ENCODE measurements at regions not wholly inside any gene's neighbourhood (a gene's known extent, or its start where the extent isn't known, plus 50 kb on each side); places are given as distances from the start of the nearest gene placed in this dataset.

GRCh38 chr2:60219536-60219935 is 333.9 kb downstream of the BCL11A start:
- DNase-seq = no peak
- no peaks in the 10 kb centered on the region for H3K79me1 ChIP-seq (ENCODE audit: low read length)
- H2BK120ac ChIP-seq (ENCODE audit: low read depth, low read length) = no peak overlapping the region
- no peak overlapping the region for H2AK5ac ChIP-seq (ENCODE audit: low read length)
- H3K23ac ChIP-seq (ENCODE audit: low read length) = no peak overlapping the region
- H4K8ac ChIP-seq (ENCODE audit: low read depth, low read length) = no peak overlapping the region
- no peaks in the 10 kb centered on the region for H3K27me3 ChIP-seq (ENCODE audit: insufficient read depth, low read length, poor library complexity)
- no peak overlapping the region for H3K18ac ChIP-seq (ENCODE audit: low read length)
- H2BK15ac ChIP-seq (replicated peaks; ENCODE audit: low read depth) = no peak overlapping the region
- H3K4me2 ChIP-seq (ENCODE audit: low read length) = no peak overlapping the region
- no peak overlapping the region for H3K56ac ChIP-seq (ENCODE audit: low read length)
- H3K4me1 ChIP-seq (ENCODE audit: control insufficient read depth, low read depth, low read length) = peaks cover 2% of the 10 kb centered on the region
- H3K79me2 ChIP-seq (ENCODE audit: control insufficient read depth, insufficient read depth, low read length) = no peaks in the 10 kb centered on the region
- H2BK5ac ChIP-seq (ENCODE audit: low read length) = no peak overlapping the region
- no peak overlapping the region for H3K4me3 ChIP-seq (ENCODE audit: low read length)
- no peak overlapping the region for H3K4ac ChIP-seq (ENCODE audit: low read depth, low read length)
- no peak overlapping the region for H4K5ac ChIP-seq (ENCODE audit: low read length)
- H3K27ac ChIP-seq (ENCODE audit: low read depth, low read length) = no peak overlapping the region
- no peaks in the 10 kb centered on the region for H3K36me3 ChIP-seq (ENCODE audit: control insufficient read depth, insufficient read depth, low read length)
- H3K9ac ChIP-seq (ENCODE audit: low read length) = no peak overlapping the region
- WGBS (ENCODE audit: extremely low coverage, insufficient coverage, low lambda C conversion rate) = no CpG with 5 or more reads among the region's 6 CpGs

DNA sequence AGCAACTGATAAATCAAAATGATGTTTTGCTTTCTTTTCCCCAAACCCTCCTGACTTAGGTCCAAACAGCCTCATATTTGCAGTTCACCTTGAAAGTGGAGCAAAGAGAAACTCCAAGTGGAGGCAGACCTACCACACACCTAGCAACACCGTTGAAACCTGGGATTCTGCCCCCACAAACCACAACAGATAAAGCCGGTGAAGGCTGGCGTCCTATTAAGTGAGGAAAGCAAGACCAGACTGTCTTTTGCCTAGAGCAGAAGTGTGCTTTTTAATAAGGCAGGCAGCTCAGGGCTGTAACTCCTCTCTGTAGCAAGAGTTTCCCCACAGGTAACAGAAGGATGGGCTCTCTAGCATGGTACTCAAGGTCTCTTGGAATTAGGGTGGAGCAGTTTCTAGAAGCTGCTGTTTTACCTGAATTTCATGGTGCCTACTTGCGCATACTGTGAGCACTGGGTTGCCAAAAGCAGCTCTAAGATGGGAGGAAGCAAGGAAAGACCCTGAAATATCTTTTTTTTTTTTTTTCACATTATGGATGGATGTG is 336.9 kb downstream of the BCL11A start:
- Histone ChIP-seq H2BK15ac (replicated peaks; ENCODE audit: low read depth) (no peak overlapping the region), H3K4me1 (ENCODE audit: control insufficient read depth, low read depth, low read length) (peaks cover 2% of the 10 kb centered on the region), H3K4ac (ENCODE audit: low read depth, low read length) (no peak overlapping the region), H3K9ac (ENCODE audit: low read length) (no peak overlapping the region), H3K79me1 (ENCODE audit: low read length) (no peaks in the 10 kb centered on the region), H3K23ac (ENCODE audit: low read length) (no peak overlapping the region), H3K4me2 (ENCODE audit: low read length) (no peak overlapping the region), H3K27ac (ENCODE audit: low read depth, low read length) (no peak overlapping the region), H2AK5ac (ENCODE audit: low read length) (no peak overlapping the region), H4K5ac (ENCODE audit: low read length) (no peak overlapping the region), H4K8ac (ENCODE audit: low read depth, low read length) (no peak overlapping the region), H3K4me3 (ENCODE audit: low read length) (no peak overlapping the region), H2BK5ac (ENCODE audit: low read length) (no peak overlapping the region), H3K36me3 (ENCODE audit: control insufficient read depth, insufficient read depth, low read length) (no peaks in the 10 kb centered on the region), H2BK120ac (ENCODE audit: low read depth, low read length) (no peak overlapping the region), H3K56ac (ENCODE audit: low read length) (no peak overlapping the region), H3K79me2 (ENCODE audit: control insufficient read depth, insufficient read depth, low read length) (no peaks in the 10 kb centered on the region), H3K27me3 (ENCODE audit: insufficient read depth, low read length, poor library complexity) (no peaks in the 10 kb centered on the region), H3K18ac (ENCODE audit: low read length) (no peak overlapping the region)
- DNase-seq = no peak
- no CpG with 5 or more reads among the region's 4 CpGs for WGBS (ENCODE audit: extremely low coverage, insufficient coverage, low lambda C conversion rate)

GRCh38 chr2:60215386-60215901 is 338.0 kb downstream of the BCL11A start:
- Histone ChIP-seq H3K9ac (ENCODE audit: low read length) (no peak overlapping the region), H3K36me3 (ENCODE audit: control insufficient read depth, insufficient read depth, low read length) (no peaks in the 10 kb centered on the region), H4K5ac (ENCODE audit: low read length) (no peak overlapping the region), H3K4me2 (ENCODE audit: low read length) (no peak overlapping the region), H2AK5ac (ENCODE audit: low read length) (no peak overlapping the region), H3K4me1 (ENCODE audit: control insufficient read depth, low read depth, low read length) (peaks cover 2% of the 10 kb centered on the region), H2BK15ac (replicated peaks; ENCODE audit: low read depth) (no peak overlapping the region), H3K23ac (ENCODE audit: low read length) (no peak overlapping the region), H3K4me3 (ENCODE audit: low read length) (no peak overlapping the region), H3K4ac (ENCODE audit: low read depth, low read length) (no peak overlapping the region), H3K27ac (ENCODE audit: low read depth, low read length) (no peak overlapping the region), H3K79me1 (ENCODE audit: low read length) (no peaks in the 10 kb centered on the region), H3K18ac (ENCODE audit: low read length) (no peak overlapping the region), H3K56ac (ENCODE audit: low read length) (no peak overlapping the region), H4K8ac (ENCODE audit: low read depth, low read length) (no peak overlapping the region), H3K27me3 (ENCODE audit: insufficient read depth, low read length, poor library complexity) (no peaks in the 10 kb centered on the region), H2BK120ac (ENCODE audit: low read depth, low read length) (no peak overlapping the region), H3K79me2 (ENCODE audit: control insufficient read depth, insufficient read depth, low read length) (no peaks in the 10 kb centered on the region), H2BK5ac (ENCODE audit: low read length) (no peak overlapping the region)
- peak; percentile 57 for DNase-seq
- WGBS (ENCODE audit: extremely low coverage, insufficient coverage, low lambda C conversion rate) = no CpG with 5 or more reads among the region's 17 CpGs

- H3K4me3 ChIP-seq (ENCODE audit: low read length) = no peak overlapping the region
- H3K23ac ChIP-seq (ENCODE audit: low read length) = no peak overlapping the region
- H3K18ac ChIP-seq (ENCODE audit: low read length) = no peak overlapping the region
- no peak overlapping the region for H3K56ac ChIP-seq (ENCODE audit: low read length)
- no peak overlapping the region for H3K9ac ChIP-seq (ENCODE audit: low read length)
- H3K4me1 ChIP-seq (ENCODE audit: control insufficient read depth, low read depth, low read length) = peaks cover 2% of the 10 kb centered on the region
- H4K5ac ChIP-seq (ENCODE audit: low read length) = no peak overlapping the region
- H3K36me3 ChIP-seq (ENCODE audit: control insufficient read depth, insufficient read depth, low read length) = no peaks in the 10 kb centered on the region
- H3K79me1 ChIP-seq (ENCODE audit: low read length) = no peaks in the 10 kb centered on the region
- H3K79me2 ChIP-seq (ENCODE audit: control insufficient read depth, insufficient read depth, low read length) = no peaks in the 10 kb centered on the region
- H3K4ac ChIP-seq (ENCODE audit: low read depth, low read length) = no peak overlapping the region
- no peak overlapping the region for H3K27ac ChIP-seq (ENCODE audit: low read depth, low read length)
- no peak overlapping the region for H2AK5ac ChIP-seq (ENCODE audit: low read length)
- no peak for DNase-seq
- no peak overlapping the region for H4K8ac ChIP-seq (ENCODE audit: low read depth, low read length)
- H2BK120ac ChIP-seq (ENCODE audit: low read depth, low read length) = no peak overlapping the region
- H2BK5ac ChIP-seq (ENCODE audit: low read length) = no peak overlapping the region
- H3K4me2 ChIP-seq (ENCODE audit: low read length) = no peak overlapping the region
- no peaks in the 10 kb centered on the region for H3K27me3 ChIP-seq (ENCODE audit: insufficient read depth, low read length, poor library complexity)
- H2BK15ac ChIP-seq (replicated peaks; ENCODE audit: low read depth) = no peak overlapping the region
These were observed 338.9 kb downstream of the BCL11A start for GRCh38 chr2:60214626-60214875.

- Histone ChIP-seq H3K23ac (ENCODE audit: low read length) (no peak overlapping the region), H3K79me1 (ENCODE audit: low read length) (no peaks in the 10 kb centered on the region), H4K5ac (ENCODE audit: low read length) (no peak overlapping the region), H2BK15ac (replicated peaks; ENCODE audit: low read depth) (no peak overlapping the region), H3K27me3 (ENCODE audit: insufficient read depth, low read length, poor library complexity) (no peaks in the 10 kb centered on the region), H2BK5ac (ENCODE audit: low read length) (no peak overlapping the region), H3K18ac (ENCODE audit: low read length) (peak overlapping the region; percentile 9), H3K27ac (ENCODE audit: low read depth, low read length) (no peak overlapping the region), H3K9ac (ENCODE audit: low read length) (no peak overlapping the region), H4K8ac (ENCODE audit: low read depth, low read length) (no peak overlapping the region), H3K4me3 (ENCODE audit: low read length) (no peak overlapping the region), H3K4me2 (ENCODE audit: low read length) (no peak overlapping the region), H2AK5ac (ENCODE audit: low read length) (no peak overlapping the region), H3K56ac (ENCODE audit: low read length) (no peak overlapping the region), H3K4me1 (ENCODE audit: control insufficient read depth, low read depth, low read length) (peaks cover 2% of the 10 kb centered on the region), H3K36me3 (ENCODE audit: control insufficient read depth, insufficient read depth, low read length) (no peaks in the 10 kb centered on the region), H2BK120ac (ENCODE audit: low read depth, low read length) (no peak overlapping the region), H3K4ac (ENCODE audit: low read depth, low read length) (no peak overlapping the region), H3K79me2 (ENCODE audit: control insufficient read depth, insufficient read depth, low read length) (no peaks in the 10 kb centered on the region)
- DNase-seq = peak; percentile 67
- no CpG with 5 or more reads among the region's 16 CpGs for WGBS (ENCODE audit: extremely low coverage, insufficient coverage, low lambda C conversion rate)
These were observed 339.4 kb downstream of the BCL11A start for GRCh38 chr2:60213865-60214625.

Measured in mesendoderm (in vitro differentiated cells).